GM12878 (cell line): ENCODE measurements at regions not wholly inside any gene's neighbourhood (a gene's known extent, or its start where the extent isn't known, plus 50 kb on each side); places are given as distances from the start of the nearest gene placed in this dataset.

Experiments
- CTCF ChIP-seq, 3 experiments: IDR thresholded peaks in 2 of 3; conservative IDR thresholded peaks in 1 of 3; 2 replicates each; pipeline ENCODE4 v1.5.1; 2011; ENCODE audit warnings: low read depth in 3 of 3, low read length in 3 of 3, mild to moderate bottlenecking in 3 of 3, control low read depth in 2 of 3, moderate library complexity in 2 of 3, inconsistent platforms in 1 of 3, mixed read lengths in 1 of 3; ENCODE audit not compliant: control insufficient read depth in 2 of 3, insufficient read depth in 1 of 3; ENCODE audit errors: extremely low read depth in 1 of 3
- FOS ChIP-seq: IDR thresholded peaks from 3 replicates; pipeline ENCODE4 v1.6.1; 2011; ENCODE audit warnings: borderline replicate concordance; ENCODE audit not compliant: insufficient read length; ENCODE audit errors: extremely low read depth
- MTA2 ChIP-seq: fragments of 450-650 bp; IDR thresholded peaks from 2 replicates; pipeline ENCODE4 v1.6.1; 2016; ENCODE audit warnings: low read depth, mild to moderate bottlenecking, moderate library complexity
- PKNOX1 ChIP-seq: fragments of 450-650 bp; IDR thresholded peaks from 2 replicates; pipeline ENCODE4 v1.6.1; 2016; ENCODE audit warnings: mild to moderate bottlenecking
- POLR2A ChIP-seq: IDR thresholded peaks from 2 replicates; pipeline ENCODE4 v1.6.1; 2011; ENCODE audit warnings: low read depth, mild to moderate bottlenecking, low read length
- POLR2AphosphoS2 ChIP-seq: IDR thresholded peaks from 2 replicates; pipeline ENCODE4 v1.6.1; 2011; ENCODE audit warnings: low read depth, mild to moderate bottlenecking, low read length, improper control_type of control experiment, moderate library complexity
- USF1 ChIP-seq: IDR thresholded peaks from 2 replicates; pipeline ENCODE4 v1.6.1; 2011; ENCODE audit warnings: borderline replicate concordance, low read depth, mild to moderate bottlenecking, moderate library complexity, mixed read lengths, low read length; ENCODE audit not compliant: insufficient read depth; ENCODE audit errors: extremely low read length
- USF2 ChIP-seq: IDR thresholded peaks from 2 replicates; pipeline ENCODE4 v1.6.1; 2011; ENCODE audit warnings: low read depth, low read length, improper control_type of control experiment, borderline replicate concordance
- ZBED1 ChIP-seq: IDR thresholded peaks from 2 replicates; pipeline ENCODE4 v1.6.1; 2016; ENCODE audit warnings: borderline replicate concordance
- ZNF274 ChIP-seq: IDR thresholded peaks from one replicate; pipeline ENCODE4 v1.8.0; 2011; ENCODE audit not compliant: insufficient read length, insufficient read depth
- ZNF687 ChIP-seq: fragments of 450-650 bp; IDR thresholded peaks from 2 replicates; pipeline ENCODE4 v1.6.1; 2017; ENCODE audit warnings: mild to moderate bottlenecking, moderate library complexity

GRCh38 chr14:50020799-50021198, 95.6 kb downstream of the VCPKMT start:
- TF ChIP-seq POLR2A (no peak), MTA2 (no peak), CTCF (IDR thresholded peaks at IDR 0.05 in 2 of 3, conservative IDR thresholded peaks at IDR 0.05 in 1 of 3; ENCODE audit: control insufficient read depth in 2 of 3, extremely low read depth in 1 of 3, insufficient read depth in 1 of 3, low read depth in 3 of 3, low read length in 3 of 3) (no peak), USF2 (no peak), ZNF687 (no peak), POLR2AphosphoS2 (no peak), USF1 (no peak), FOS (no peak), ZNF274 (no peak), ZBED1 (no peak), PKNOX1 (no peak)
